SK-N-SH (cell line): ENCODE measurements at regions not wholly inside any gene's neighbourhood (a gene's known extent, or its start where the extent isn't known, plus 50 kb on each side); places are given as distances from the start of the nearest gene placed in this dataset.
A peak's percentile ranks its signal among the peaks of the same experiment; 100 is the strongest.

ENCODE experiments used
- CTCF ChIA-PET: fragments of 300-600, 350-600 bp; formaldehyde crosslinking; extraction: SDS; loops from one replicate; lab custom pipeline; 2021; lab: Yijun Ruan, JAX
- POLR2A ChIA-PET: fragments of 350-600 bp; sonication (Branson Sonifier 250); formaldehyde crosslinking; extraction: SDS; loops from one replicate; lab custom pipeline; 2020; ENCODE audit warnings: antibody characterized with exemption, inconsistent platforms; lab: Yijun Ruan, JAX
- DNase-seq: peaks from one replicate; pipeline ENCODE4 v3.0.0; 2012
- H2AFZ ChIP-seq: fragments of 200-600 bp; sonication (generic); 2 replicates; pipeline ENCODE4 v1.8.1; 2016; ENCODE audit warnings: antibody characterized with exemption, mild to moderate bottlenecking, low read depth
- H3F3A ChIP-seq: fragments of 200-600 bp; sonication (generic); replicated peaks from 2 replicates; pipeline ENCODE3; 2016; ENCODE audit warnings: antibody characterized with exemption, mild to moderate bottlenecking; ENCODE audit not compliant: insufficient read depth
- H3K27ac ChIP-seq, 2 experiments: fragments of 200-500 bp in 1 of 2; fragments of 200-600 bp in 1 of 2; sonication (Bioruptor generic) in 1 of 2; sonication (generic), shearing (Covaris generic) in 1 of 2; 2 replicates each; pipeline versions ENCODE4 v1.5.1 to v1.6.1; 2014 to 2016; ENCODE audit warnings: low read depth in 2 of 2, inconsistent platforms in 1 of 2, low read length in 1 of 2, mild to moderate bottlenecking in 1 of 2, mixed read lengths in 1 of 2
- H3K27me3 ChIP-seq: fragments of 200-600 bp; sonication (generic), shearing (Covaris generic); 2 replicates; pipeline ENCODE4 v1.6.1; 2016; ENCODE audit warnings: mixed run types; ENCODE audit not compliant: insufficient read depth
- H3K36me3 ChIP-seq, 2 experiments: fragments of 200-500 bp in 1 of 2; fragments of 200-600 bp in 1 of 2; sonication (Bioruptor generic) in 1 of 2; sonication (generic) in 1 of 2; replicated peaks in 1 of 2; 2 replicates each; pipeline versions ENCODE3 to v1.5.1; 2014 to 2016; ENCODE audit warnings: low read length in 1 of 2, mild to moderate bottlenecking in 1 of 2; ENCODE audit not compliant: insufficient read depth in 2 of 2, control insufficient read depth in 1 of 2
- H3K4me1 ChIP-seq, 2 experiments: fragments of 200-500 bp in 1 of 2; fragments of 200-600 bp in 1 of 2; sonication (Bioruptor generic) in 1 of 2; sonication (generic), shearing (Covaris generic) in 1 of 2; 2 replicates each; pipeline versions ENCODE4 v1.5.1 to v1.6.1; 2014 to 2016; ENCODE audit warnings: low read depth in 1 of 2, low read length in 1 of 2, mixed run types in 1 of 2; ENCODE audit not compliant: insufficient read depth in 2 of 2, control insufficient read depth in 1 of 2
- H3K4me2 ChIP-seq: fragments of 200-600 bp; sonication (generic), shearing (Covaris generic); 2 replicates; pipeline ENCODE4 v1.6.1; 2017; ENCODE audit warnings: mixed run types
- H3K4me3 ChIP-seq, 2 experiments: fragments of 200-500 bp in 1 of 2; fragments of 200-600 bp in 1 of 2; sonication (Bioruptor generic) in 1 of 2; sonication (generic), shearing (Covaris generic) in 1 of 2; 2 replicates each; pipeline versions ENCODE4 v1.5.1 to v1.8.1; 2014 to 2016; ENCODE audit warnings: low read depth in 2 of 2, inconsistent platforms in 1 of 2, low read length in 1 of 2, mild to moderate bottlenecking in 1 of 2, mixed read lengths in 1 of 2, moderate library complexity in 1 of 2
- H3K79me2 ChIP-seq: fragments of 200-600 bp; sonication (generic); 2 replicates; pipeline ENCODE4 v1.8.1; 2017; ENCODE audit warnings: mild to moderate bottlenecking; ENCODE audit not compliant: insufficient read depth
- H3K9ac ChIP-seq: fragments of 200-600 bp; sonication (generic); 2 replicates; pipeline ENCODE4 v1.6.1; 2017; ENCODE audit warnings: mixed run types
- H3K9me2 ChIP-seq: fragments of 200-600 bp; sonication (generic); 2 replicates; pipeline ENCODE4 v1.6.1; 2017; ENCODE audit warnings: mixed run types
- H3K9me3 ChIP-seq: fragments of 200-600 bp; sonication (generic); 2 replicates; pipeline ENCODE4 v1.6.1; 2017; ENCODE audit warnings: mixed run types, mild to moderate bottlenecking, moderate library complexity
- H4K20me1 ChIP-seq: fragments of 200-600 bp; sonication (generic); 2 replicates; pipeline ENCODE4 v1.6.1; 2017; ENCODE audit warnings: mild to moderate bottlenecking, mixed run types; ENCODE audit not compliant: insufficient read depth
- CHD2 ChIP-seq: fragments of 150-350 bp; IDR thresholded peaks from 2 replicates; pipeline ENCODE4 v1.6.1; 2018; ENCODE audit warnings: low read length; ENCODE audit not compliant: partially characterized antibody
- FOSL2 ChIP-seq: IDR thresholded peaks from 2 replicates; pipeline ENCODE4 v1.4.0; 2012; ENCODE audit warnings: low read depth, mild to moderate bottlenecking, moderate library complexity, borderline replicate concordance
- FOXJ3 ChIP-seq: sonication (generic); formaldehyde crosslinking; IDR thresholded peaks from 2 replicates; pipeline ENCODE4 v1.5.1; 2020; ENCODE audit warnings: mild to moderate bottlenecking, missing genetic modification reagents
- FOXM1 ChIP-seq: IDR thresholded peaks from 2 replicates; pipeline ENCODE4 v1.4.0; 2012; ENCODE audit warnings: low read depth, mild to moderate bottlenecking
- GATA2 ChIP-seq: sonication (generic); formaldehyde crosslinking; IDR thresholded peaks from 2 replicates; pipeline ENCODE4 v1.5.0; 2020; ENCODE audit warnings: mild to moderate bottlenecking, missing genetic modification reagents
- MEF2A ChIP-seq: IDR thresholded peaks from 2 replicates; pipeline ENCODE4 v1.4.0; 2012; ENCODE audit warnings: low read depth, borderline replicate concordance
- MXI1 ChIP-seq: IDR thresholded peaks from 2 replicates; pipeline ENCODE4 v1.6.1; 2012; ENCODE audit warnings: mild to moderate bottlenecking, low read depth, low read length, improper control_type of control experiment
- NFIC ChIP-seq: IDR thresholded peaks from 2 replicates; pipeline ENCODE4 v1.4.0; 2012; ENCODE audit warnings: borderline replicate concordance
- NRF1 ChIP-seq: IDR thresholded peaks from 2 replicates; pipeline ENCODE4 v1.6.1; 2012; ENCODE audit warnings: low read depth, mild to moderate bottlenecking, low read length
- RAD21 ChIP-seq: IDR thresholded peaks from 2 replicates; pipeline ENCODE4 v1.6.1; 2012; ENCODE audit warnings: mild to moderate bottlenecking, low read length
- RFX5 ChIP-seq: IDR thresholded peaks from 2 replicates; pipeline ENCODE4 v1.6.1; 2012; ENCODE audit warnings: mild to moderate bottlenecking, improper control_type of control experiment, low read length
- SIN3A ChIP-seq: IDR thresholded peaks from 2 replicates; pipeline ENCODE4 v1.6.1; 2012; ENCODE audit warnings: low read depth, mild to moderate bottlenecking, low read length, moderate library complexity, borderline replicate concordance
- SMC3 ChIP-seq: IDR thresholded peaks from 2 replicates; pipeline ENCODE4 v1.6.1; 2012; ENCODE audit warnings: low read depth, low read length, improper control_type of control experiment
- TAF1 ChIP-seq: IDR thresholded peaks from 2 replicates; pipeline ENCODE4 v1.6.1; 2012; ENCODE audit warnings: low read depth, mild to moderate bottlenecking, low read length, moderate library complexity, borderline replicate concordance
- TEAD4 ChIP-seq: IDR thresholded peaks from 2 replicates; pipeline ENCODE4 v1.4.0; 2012; ENCODE audit warnings: mild to moderate bottlenecking, borderline replicate concordance; ENCODE audit not compliant: insufficient read depth
- YY1 ChIP-seq: IDR thresholded peaks from 2 replicates; pipeline ENCODE4 v1.4.0; 2012; ENCODE audit warnings: low read depth, mild to moderate bottlenecking
- WGBS: methylation state at CpG from one replicate; pipeline ENCODE4 v1.1.6; 2017; ENCODE audit warnings: low lambda C conversion rate; 5-methylcytosine and 5-hydroxymethylcytosine counted together
- TF ChIP-seq, protein P1 (sequence below): fragments of 200-600 bp; sonication (generic); IDR thresholded peaks from 2 replicates; pipeline ENCODE4 v1.6.1; 2017; ENCODE audit warnings: antibody characterized with exemption, mild to moderate bottlenecking, moderate library complexity
- TF ChIP-seq, protein P2 (sequence below): fragments of 150-350 bp; IDR thresholded peaks from 2 replicates; pipeline ENCODE4 v1.6.1; 2017; ENCODE audit warnings: antibody characterized with exemption, low read length, low read depth, borderline replicate concordance
- TF ChIP-seq, protein P3 (sequence below): IDR thresholded peaks from 2 replicates; pipeline ENCODE4 v1.4.0; 2012; ENCODE audit warnings: low read depth, borderline replicate concordance
- TF ChIP-seq, protein P4 (sequence below): IDR thresholded peaks from 2 replicates; pipeline ENCODE4; 2012

DNA sequence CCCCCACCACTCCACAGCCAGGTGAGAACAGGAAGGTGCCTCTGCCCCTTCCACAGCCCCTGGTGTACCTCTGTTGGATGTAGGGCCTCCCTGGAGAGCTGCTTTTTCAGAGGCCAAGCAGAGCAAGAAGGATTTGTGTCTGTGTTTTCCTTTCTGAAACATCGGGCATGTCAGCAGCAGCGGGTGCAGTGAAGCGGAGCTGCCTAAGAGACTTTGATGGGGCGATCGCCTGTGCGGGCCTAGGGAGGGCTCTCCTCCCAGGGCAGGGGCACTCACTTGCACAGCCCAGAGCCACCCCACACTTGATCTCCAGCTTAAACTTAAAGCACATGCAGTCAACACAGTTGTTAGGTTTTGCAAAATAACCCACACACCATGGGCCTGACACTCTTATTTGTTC lies 324.7 kb downstream of the ACTR3B start:
- Histone ChIP-seq H3K27ac (no peak overlapping the region), H2AFZ (no peak overlapping the region), H3K4me1 (no peaks in the 10 kb centered on the region), H3K9ac (no peak overlapping the region), H3K4me3 (no peak overlapping the region), H3K9me3 (no peaks in the 10 kb centered on the region; the same call in 1 of the 2 replicates), H3K36me3 (no peaks in the 10 kb centered on the region), H4K20me1 (no peaks in the 10 kb centered on the region), H3K9me2 (no peaks in the 10 kb centered on the region), H3K79me2 (no peaks in the 10 kb centered on the region), H3F3A (no peaks in the 10 kb centered on the region), H3K27me3 (no peaks in the 10 kb centered on the region), H3K4me2 (no peak overlapping the region)
- TF ChIP-seq NRF1: no peak
- TF ChIP-seq, protein P1, sequence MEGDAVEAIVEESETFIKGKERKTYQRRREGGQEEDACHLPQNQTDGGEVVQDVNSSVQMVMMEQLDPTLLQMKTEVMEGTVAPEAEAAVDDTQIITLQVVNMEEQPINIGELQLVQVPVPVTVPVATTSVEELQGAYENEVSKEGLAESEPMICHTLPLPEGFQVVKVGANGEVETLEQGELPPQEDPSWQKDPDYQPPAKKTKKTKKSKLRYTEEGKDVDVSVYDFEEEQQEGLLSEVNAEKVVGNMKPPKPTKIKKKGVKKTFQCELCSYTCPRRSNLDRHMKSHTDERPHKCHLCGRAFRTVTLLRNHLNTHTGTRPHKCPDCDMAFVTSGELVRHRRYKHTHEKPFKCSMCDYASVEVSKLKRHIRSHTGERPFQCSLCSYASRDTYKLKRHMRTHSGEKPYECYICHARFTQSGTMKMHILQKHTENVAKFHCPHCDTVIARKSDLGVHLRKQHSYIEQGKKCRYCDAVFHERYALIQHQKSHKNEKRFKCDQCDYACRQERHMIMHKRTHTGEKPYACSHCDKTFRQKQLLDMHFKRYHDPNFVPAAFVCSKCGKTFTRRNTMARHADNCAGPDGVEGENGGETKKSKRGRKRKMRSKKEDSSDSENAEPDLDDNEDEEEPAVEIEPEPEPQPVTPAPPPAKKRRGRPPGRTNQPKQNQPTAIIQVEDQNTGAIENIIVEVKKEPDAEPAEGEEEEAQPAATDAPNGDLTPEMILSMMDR: no peak
- TF ChIP-seq, protein P2, sequence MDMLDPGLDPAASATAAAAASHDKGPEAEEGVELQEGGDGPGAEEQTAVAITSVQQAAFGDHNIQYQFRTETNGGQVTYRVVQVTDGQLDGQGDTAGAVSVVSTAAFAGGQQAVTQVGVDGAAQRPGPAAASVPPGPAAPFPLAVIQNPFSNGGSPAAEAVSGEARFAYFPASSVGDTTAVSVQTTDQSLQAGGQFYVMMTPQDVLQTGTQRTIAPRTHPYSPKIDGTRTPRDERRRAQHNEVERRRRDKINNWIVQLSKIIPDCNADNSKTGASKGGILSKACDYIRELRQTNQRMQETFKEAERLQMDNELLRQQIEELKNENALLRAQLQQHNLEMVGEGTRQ: no peak
- no peak for TF ChIP-seq RFX5
- TF ChIP-seq NFIC: no peak
- no peak for TF ChIP-seq YY1
- TF ChIP-seq RAD21: no peak
- TF ChIP-seq, protein P3, sequence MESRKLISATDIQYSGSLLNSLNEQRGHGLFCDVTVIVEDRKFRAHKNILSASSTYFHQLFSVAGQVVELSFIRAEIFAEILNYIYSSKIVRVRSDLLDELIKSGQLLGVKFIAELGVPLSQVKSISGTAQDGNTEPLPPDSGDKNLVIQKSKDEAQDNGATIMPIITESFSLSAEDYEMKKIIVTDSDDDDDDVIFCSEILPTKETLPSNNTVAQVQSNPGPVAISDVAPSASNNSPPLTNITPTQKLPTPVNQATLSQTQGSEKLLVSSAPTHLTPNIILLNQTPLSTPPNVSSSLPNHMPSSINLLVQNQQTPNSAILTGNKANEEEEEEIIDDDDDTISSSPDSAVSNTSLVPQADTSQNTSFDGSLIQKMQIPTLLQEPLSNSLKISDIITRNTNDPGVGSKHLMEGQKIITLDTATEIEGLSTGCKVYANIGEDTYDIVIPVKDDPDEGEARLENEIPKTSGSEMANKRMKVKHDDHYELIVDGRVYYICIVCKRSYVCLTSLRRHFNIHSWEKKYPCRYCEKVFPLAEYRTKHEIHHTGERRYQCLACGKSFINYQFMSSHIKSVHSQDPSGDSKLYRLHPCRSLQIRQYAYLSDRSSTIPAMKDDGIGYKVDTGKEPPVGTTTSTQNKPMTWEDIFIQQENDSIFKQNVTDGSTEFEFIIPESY: no peak
- TF ChIP-seq, protein P4, sequence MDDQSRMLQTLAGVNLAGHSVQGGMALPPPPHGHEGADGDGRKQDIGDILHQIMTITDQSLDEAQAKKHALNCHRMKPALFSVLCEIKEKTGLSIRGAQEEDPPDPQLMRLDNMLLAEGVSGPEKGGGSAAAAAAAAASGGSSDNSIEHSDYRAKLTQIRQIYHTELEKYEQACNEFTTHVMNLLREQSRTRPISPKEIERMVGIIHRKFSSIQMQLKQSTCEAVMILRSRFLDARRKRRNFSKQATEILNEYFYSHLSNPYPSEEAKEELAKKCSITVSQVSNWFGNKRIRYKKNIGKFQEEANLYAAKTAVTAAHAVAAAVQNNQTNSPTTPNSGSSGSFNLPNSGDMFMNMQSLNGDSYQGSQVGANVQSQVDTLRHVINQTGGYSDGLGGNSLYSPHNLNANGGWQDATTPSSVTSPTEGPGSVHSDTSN: no peak
- no peak for TF ChIP-seq TEAD4
- TF ChIP-seq GATA2 (CRISPR knock-in tag): no peak
- no peak for TF ChIP-seq FOSL2
- ChIA-PET CTCF (interaction anchor here (0.8 kb wide), 1 partner anchor 13 kb away, joined by 4 read pairs; no protein-coding TSS in a partner anchor), POLR2A (no interaction called here)
- 80% methylated on average over 6 of the region's 6 CpGs for WGBS
- DNase-seq: no peak

DNA sequence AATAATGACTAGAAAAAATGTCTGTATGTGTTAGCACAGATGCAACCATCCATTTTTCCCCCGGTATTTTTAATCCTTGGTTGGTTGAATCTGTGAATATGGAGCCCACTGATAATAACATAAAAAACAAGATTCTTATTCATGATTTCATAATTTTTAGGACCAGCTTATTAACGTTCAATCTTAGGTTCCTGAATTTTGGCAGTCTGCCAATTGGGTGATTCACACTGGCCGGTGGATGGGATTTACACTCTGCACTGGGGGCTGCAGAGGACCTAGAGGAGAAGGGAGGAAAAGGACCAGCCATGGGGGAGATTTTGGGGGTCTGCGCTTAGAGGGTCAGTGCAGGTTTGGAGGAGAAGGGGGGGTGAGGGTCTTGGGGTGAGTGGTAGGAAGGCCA lies 327.9 kb downstream of the ACTR3B start:
- POLR2A ChIA-PET: no interaction called here
- no peak overlapping the region for H3K4me3 ChIP-seq
- H3K27ac ChIP-seq: no peak overlapping the region
- H4K20me1 ChIP-seq: no peaks in the 10 kb centered on the region
- H3K9ac ChIP-seq: no peak overlapping the region
- 22% methylated on average over 4 of the region's 4 CpGs for WGBS
- TF ChIP-seq FOXM1 (no peak), SMC3 (no peak), MXI1 (no peak), RFX5 (no peak), MEF2A (no peak), FOSL2 (no peak), NFIC (no peak), CHD2 (no peak), SIN3A (no peak), GATA2 (CRISPR knock-in tag) (no peak), FOXJ3 (CRISPR knock-in tag) (no peak), TAF1 (no peak)
- no peak overlapping the region for H3K4me2 ChIP-seq
- H3K9me2 ChIP-seq: no peaks in the 10 kb centered on the region
- no peaks in the 10 kb centered on the region for H3K27me3 ChIP-seq
- H3K4me1 ChIP-seq: no peaks in the 10 kb centered on the region
- DNase-seq: peak; percentile 14
- H3F3A ChIP-seq: no peaks in the 10 kb centered on the region
- no peaks in the 10 kb centered on the region; the same call in 1 of the 2 replicates for H3K9me3 ChIP-seq
- no peak overlapping the region for H2AFZ ChIP-seq
- CTCF ChIA-PET: no interaction called here
- H3K79me2 ChIP-seq: no peaks in the 10 kb centered on the region
- no peaks in the 10 kb centered on the region for H3K36me3 ChIP-seq
